ENCODE measurements at regions not wholly inside any gene's neighbourhood (a gene's known extent, or its start where the extent isn't known, plus 50 kb on each side); places are given as distances from the start of the nearest gene placed in this dataset.

GRCh38 chr5:92884469-92884868 is 696.5 kb downstream of the NR2F1-AS1 start:
- H3K9me1 ChIP-seq (replicated peaks; ENCODE audit: control insufficient read depth, extremely low read depth, insufficient read depth, low read length), result no peaks in the 10 kb centered on the region
- H3K9me3 ChIP-seq (replicated peaks; ENCODE audit: control insufficient read depth, insufficient read depth, low read length), result no peaks in the 10 kb centered on the region
- ChIA-PET POLR2A (no interaction called here), CTCF (no interaction called here)
- no peaks in the 10 kb centered on the region for H3K27me3 ChIP-seq (ENCODE audit: control insufficient read depth in 2 of 2, insufficient read depth in 2 of 2, low read length in 2 of 2)
- H3K4me1 ChIP-seq (ENCODE audit: control insufficient read depth, extremely low read depth, insufficient read depth, low read length), result no peaks in the 10 kb centered on the region
- DNase-seq (ENCODE audit: low read depth, low spot score), result no peak
- no peak overlapping the region for H3K4me3 ChIP-seq (replicated peaks in 1 of 3; ENCODE audit: insufficient read depth in 1 of 3, low read depth in 1 of 3, low read length in 3 of 3)
- H3K4me2 ChIP-seq (ENCODE audit: insufficient read depth, low read length), result no peak overlapping the region
- no TSS peak for BruUV-seq (replicated peaks)
- no peak overlapping the region for H3K27ac ChIP-seq (ENCODE audit: insufficient read depth, low read depth, low read length)
- no peak overlapping the region for H3K9ac ChIP-seq (replicated peaks; ENCODE audit: extremely low read depth, insufficient read depth, low read length)
- H2AFZ ChIP-seq (ENCODE audit: low read depth, low read length), result no peak overlapping the region
- H3K36me3 ChIP-seq (ENCODE audit: control insufficient read depth in 2 of 2, extremely low read depth in 1 of 2, insufficient read depth in 2 of 2, low read length in 2 of 2), result no peaks in the 10 kb centered on the region
- intact Hi-C loops (cut with micrococcal nuclease) (no loop called here), dilution Hi-C loops (cut with MboI; ENCODE audit: extremely low pct_ligation_motif_present, low sequenced_read_pairs) (no loop called here)
- no peaks in the 10 kb centered on the region for H3K79me2 ChIP-seq (ENCODE audit: control insufficient read depth, insufficient read depth, low read length)
- FAIRE-seq, result no peak
- TF ChIP-seq FOS (IDR thresholded peaks at IDR 0.05; ENCODE audit: borderline replicate concordance, insufficient read depth, low read length) (no peak), GATA2 (IDR thresholded peaks at IDR 0.05; ENCODE audit: insufficient read depth, insufficient read length, low read depth, low read length) (no peak), MYC (IDR thresholded peaks at IDR 0.05; ENCODE audit: low read depth, low read length) (no peak), CTCF (IDR thresholded peaks at IDR 0.05; ENCODE audit: extremely low read depth in 1 of 2, insufficient read depth in 1 of 2, low read depth in 1 of 2, low read length in 2 of 2) (no peak), POLR2AphosphoS5 (IDR thresholded peaks at IDR 0.05; ENCODE audit: insufficient read depth, low read depth, low read length) (no peak), JUN (IDR thresholded peaks at IDR 0.05; ENCODE audit: borderline replicate concordance, insufficient read depth, insufficient read length, low read depth) (no peak), POLR2A (IDR thresholded peaks at IDR 0.05; ENCODE audit: low read depth, low read length) (no peak), EZH2 (IDR thresholded peaks at IDR 0.05; ENCODE audit: borderline replicate concordance, low read depth, low read length, severe bottlenecking) (no peak)
- no peaks in the 10 kb centered on the region for H4K20me1 ChIP-seq (replicated peaks; ENCODE audit: control insufficient read depth, extremely low read depth, insufficient read depth, low read length)

Data from endothelial cell of umbilical vein (primary cell).